GM23248 (cell line): ENCODE measurements at regions not wholly inside any gene's neighbourhood (a gene's known extent, or its start where the extent isn't known, plus 50 kb on each side); places are given as distances from the start of the nearest gene placed in this dataset.

ENCODE experiments used
- EZH2 ChIP-seq: fragments of 200-600 bp; sonication (generic); IDR thresholded peaks from 2 replicates; pipeline ENCODE4 v1.6.1; 2018; ENCODE audit warnings: antibody characterized with exemption, mild to moderate bottlenecking; ENCODE audit not compliant: insufficient read depth, poor library complexity, severe bottlenecking
- EZH2phosphoT487 ChIP-seq: fragments of 200-600 bp; sonication (generic); IDR thresholded peaks from 2 replicates; pipeline ENCODE4 v1.6.1; 2018; ENCODE audit warnings: antibody characterized with exemption, moderate library complexity, mild to moderate bottlenecking, low read depth; ENCODE audit not compliant: insufficient read depth

GRCh38 chr7:142485617-142486226 is 227.9 kb upstream of the PRSS58 start:
- TF ChIP-seq EZH2 (no peak), EZH2phosphoT487 (no peak)
